ENCODE measurements at regions not wholly inside any gene's neighbourhood (a gene's known extent, or its start where the extent isn't known, plus 50 kb on each side); places are given as distances from the start of the nearest gene placed in this dataset.

- intact Hi-C loops (cut with micrococcal nuclease) = no loop called here
- no peak for DNase-seq (ENCODE audit: low read depth, low spot score)
- Histone ChIP-seq H3K4me2 (ENCODE audit: low read length) (no peak overlapping the region), H3K27ac (ENCODE audit: low read depth, low read length) (no peak overlapping the region), H2AFZ (ENCODE audit: low read depth, low read length, poor library complexity, severe bottlenecking) (no peak overlapping the region), H3K79me2 (ENCODE audit: insufficient read depth, low read length) (no peaks in the 10 kb centered on the region), H3K4me3 (replicated peaks in 1 of 2; ENCODE audit: low read depth in 1 of 2, low read length in 2 of 2) (no peak overlapping the region), H3K9ac (ENCODE audit: low read length) (no peak overlapping the region), H3K9me2 (ENCODE audit: insufficient read depth) (no peaks in the 10 kb centered on the region), H3K9me3 (ENCODE audit: control insufficient read depth in 1 of 2, insufficient read depth in 1 of 2, low read depth in 1 of 2, low read length in 2 of 2) (no peaks in the 10 kb centered on the region), H4K20me1 (ENCODE audit: insufficient read depth) (no peaks in the 10 kb centered on the region), H3K36me3 (ENCODE audit: control insufficient read depth in 1 of 2, insufficient read depth in 2 of 2, low read length in 2 of 2) (no peaks in the 10 kb centered on the region), H3K4me1 (ENCODE audit: control insufficient read depth in 1 of 2, insufficient read depth in 2 of 2, low read length in 2 of 2) (no peaks in the 10 kb centered on the region), H3K27me3 (ENCODE audit: insufficient read depth, low read length) (peaks cover 11% of the 10 kb centered on the region)
- BruUV-seq (replicated peaks) = no TSS peak
- POLR2A ChIA-PET = no interaction called here
- no peak for ATAC-seq
- CTCF ChIA-PET = no interaction called here
- no peak for TF ChIP-seq ZNF274 (IDR thresholded peaks at IDR 0.05; ENCODE audit: low read depth, low read length)
- TF ChIP-seq ELF1 (IDR thresholded peaks at IDR 0.05; ENCODE audit: borderline replicate concordance, low read depth) = no peak
- TF ChIP-seq EZH2phosphoT487 (IDR thresholded peaks at IDR 0.05; ENCODE audit: borderline replicate concordance) = no peak
- no peak for TF ChIP-seq EGR1 (IDR thresholded peaks at IDR 0.05; ENCODE audit: low read depth)
- no peak for TF ChIP-seq ZFX (IDR thresholded peaks at IDR 0.05)
- no peak for TF ChIP-seq ZBTB33 (IDR thresholded peaks at IDR 0.05; ENCODE audit: extremely low read depth, insufficient replicate concordance, low read length)
- TF ChIP-seq MAX (IDR thresholded peaks at IDR 0.05) = no peak
- no peak for TF ChIP-seq JUND (IDR thresholded peaks at IDR 0.05)
- no peak for TF ChIP-seq REST (IDR thresholded peaks at IDR 0.05; ENCODE audit: low read depth)
- no peak for TF ChIP-seq ATF3 (IDR thresholded peaks at IDR 0.05)
- no peak for TF ChIP-seq SP1 (IDR thresholded peaks at IDR 0.05; ENCODE audit: low read depth)
- TF ChIP-seq FOSL1 (IDR thresholded peaks at IDR 0.05; ENCODE audit: low read depth) = no peak
- TF ChIP-seq TCF7L2 (IDR thresholded peaks at IDR 0.05; ENCODE audit: borderline replicate concordance, extremely low read depth, insufficient read depth, insufficient read length) = no peak
- TF ChIP-seq CTCF (IDR thresholded peaks at IDR 0.05 in 2 of 3, conservative IDR thresholded peaks at IDR 0.05 in 1 of 3; ENCODE audit: borderline replicate concordance in 1 of 3, insufficient read depth in 1 of 3, low read depth in 2 of 3, low read length in 2 of 3) = no peak
- no peak for TF ChIP-seq SRF (IDR thresholded peaks at IDR 0.05; ENCODE audit: low read depth)
- TF ChIP-seq CEBPB (IDR thresholded peaks at IDR 0.05; ENCODE audit: low read depth) = no peak
- RAD21 ChIA-PET (ENCODE audit: low non-redundant PET in 1 of 2, low total read pairs in 2 of 2, uncharacterized antibody in 2 of 2, unreplicated experiment in 2 of 2) = no interaction called here
These were observed 201.9 kb upstream of the APCDD1 start for GRCh38 chr18:10252494-10252893.

All from HCT116 (cell line).